Panc1 (cell line): ENCODE measurements at regions not wholly inside any gene's neighbourhood (a gene's known extent, or its start where the extent isn't known, plus 50 kb on each side); places are given as distances from the start of the nearest gene placed in this dataset.

Source experiments
- ATAC-seq: fragments of 200-7000 bp; cut with Tn5 transposase; 2 replicates; pipeline ENCODE4 v1.9.1; 2020; ENCODE audit warnings: mild to moderate bottlenecking, moderate library complexity
- BruUV-seq: library from RNA; stranded (reverse); fragments of 400-500 nt; replicated peaks from 2 replicates; lab custom pipeline; 2021; lab: Mats Ljungman, UMichigan
- CTCF ChIA-PET: fragments of 300-600 bp; sonication (Branson Sonifier 250); formaldehyde crosslinking; loops from one replicate; lab custom pipeline; 2022; ENCODE audit warnings: antibody characterized with exemption; lab: Charles Lee
- POLR2A ChIA-PET: fragments of 300-600 bp; sonication (Branson Sonifier 250); formaldehyde crosslinking; loops from one replicate; lab custom pipeline; 2022; ENCODE audit warnings: antibody characterized with exemption; lab: Charles Lee
- DNase-seq: peaks from one replicate; pipeline ENCODE4 v3.0.0-alpha.2; 2010; ENCODE audit warnings: low read depth, low spot score
- H3K27ac ChIP-seq: 2 replicates; pipeline ENCODE4 v1.5.1; 2011; ENCODE audit warnings: mild to moderate bottlenecking, low read length, inconsistent platforms
- H3K27me3 ChIP-seq: fragments of 200-500 bp; sonication (Bioruptor generic); 2 replicates; pipeline ENCODE4 v1.6.0; 2014; ENCODE audit warnings: low read length, inconsistent platforms; ENCODE audit not compliant: control insufficient read depth, insufficient read depth
- H3K36me3 ChIP-seq: fragments of 200-500 bp; sonication (Bioruptor generic); 2 replicates; pipeline ENCODE4 v1.5.1; 2014; ENCODE audit warnings: inconsistent platforms, mild to moderate bottlenecking, low read length, moderate library complexity; ENCODE audit not compliant: control insufficient read depth, insufficient read depth
- H3K4me1 ChIP-seq: 2 replicates; pipeline ENCODE4 v1.5.1; 2011; ENCODE audit warnings: inconsistent platforms, mild to moderate bottlenecking, low read length, moderate library complexity; ENCODE audit not compliant: control insufficient read depth, insufficient read depth
- H3K4me3 ChIP-seq, 2 experiments: 2 replicates each; pipeline ENCODE4 v1.5.1; 2011 to 2012; ENCODE audit warnings: low read depth in 2 of 2, low read length in 2 of 2, mild to moderate bottlenecking in 2 of 2, inconsistent platforms in 1 of 2, moderate library complexity in 1 of 2
- H3K9me3 ChIP-seq: fragments of 200-500 bp; sonication (Bioruptor generic); 2 replicates; pipeline ENCODE4 v1.5.1; 2014; ENCODE audit warnings: low read depth, mild to moderate bottlenecking, inconsistent platforms, low read length, moderate library complexity; ENCODE audit not compliant: control insufficient read depth, insufficient read depth
- POLR2AphosphoS5 ChIP-seq: IDR thresholded peaks from 2 replicates; pipeline ENCODE4 v1.6.1; 2012; ENCODE audit warnings: mild to moderate bottlenecking, low read depth, low read length, moderate library complexity
- SIN3A ChIP-seq: IDR thresholded peaks from 2 replicates; pipeline ENCODE4 v1.6.1; 2012; ENCODE audit warnings: low read depth, mild to moderate bottlenecking, low read length, moderate library complexity, borderline replicate concordance; ENCODE audit not compliant: insufficient read depth
- TCF7L2 ChIP-seq: IDR thresholded peaks from 2 replicates; pipeline ENCODE4 v1.6.1; 2011; ENCODE audit warnings: mild to moderate bottlenecking, low read depth, low read length, inconsistent platforms
- in situ Hi-C: cut with HindIII; loops from 2 replicates; pipeline ENCODE4 v1.10.0; 2016; ENCODE audit warnings: low sequenced_read_pairs, low pct_unique_long_range_greater_than_20kb
- intact Hi-C: fragments of 100-400 bp; cut with micrococcal nuclease; formaldehyde crosslinking; loops from one replicate; pipeline ENCODE4 v1.10.0; 2022; ENCODE audit not compliant: unreplicated experiment
- TF ChIP-seq, protein P1 (sequence below): fragments of 450-650 bp; IDR thresholded peaks from 2 replicates; pipeline ENCODE4 v1.5.1; 2017; ENCODE audit warnings: mild to moderate bottlenecking
- TF ChIP-seq, protein P2 (sequence below), 2 experiments: IDR thresholded peaks; 2 replicates each; pipeline ENCODE4 v1.6.1; 2011 to 2012; ENCODE audit warnings: low read depth in 2 of 2, control low read depth in 1 of 2, low read length in 1 of 2, mild to moderate bottlenecking in 1 of 2, moderate library complexity in 1 of 2; ENCODE audit not compliant: insufficient read depth in 1 of 2

DNA sequence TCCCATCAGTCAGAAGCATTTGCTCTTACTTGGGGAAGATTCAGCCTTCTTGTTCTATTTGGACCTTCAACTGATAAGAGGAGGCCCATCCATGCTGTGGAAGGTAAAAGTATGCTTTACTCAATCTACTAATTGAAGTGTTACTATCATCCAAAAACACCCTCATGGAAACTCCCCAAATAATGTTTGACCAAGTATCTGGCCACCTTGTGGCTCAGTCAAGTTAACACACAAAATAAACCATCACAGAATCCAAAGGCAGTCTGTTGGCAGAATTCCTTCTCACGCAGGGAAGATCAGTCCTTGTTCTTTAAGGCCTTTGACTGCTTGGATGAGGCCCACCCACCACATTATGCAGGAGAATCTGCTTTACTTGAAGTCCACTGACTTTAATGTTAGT, 531.2 kb upstream of the SMIM21 start:
- no peak overlapping the region for H3K27ac ChIP-seq
- H3K9me3 ChIP-seq, result no peaks in the 10 kb centered on the region
- DNase-seq, result no peak
- TF ChIP-seq, protein P1, sequence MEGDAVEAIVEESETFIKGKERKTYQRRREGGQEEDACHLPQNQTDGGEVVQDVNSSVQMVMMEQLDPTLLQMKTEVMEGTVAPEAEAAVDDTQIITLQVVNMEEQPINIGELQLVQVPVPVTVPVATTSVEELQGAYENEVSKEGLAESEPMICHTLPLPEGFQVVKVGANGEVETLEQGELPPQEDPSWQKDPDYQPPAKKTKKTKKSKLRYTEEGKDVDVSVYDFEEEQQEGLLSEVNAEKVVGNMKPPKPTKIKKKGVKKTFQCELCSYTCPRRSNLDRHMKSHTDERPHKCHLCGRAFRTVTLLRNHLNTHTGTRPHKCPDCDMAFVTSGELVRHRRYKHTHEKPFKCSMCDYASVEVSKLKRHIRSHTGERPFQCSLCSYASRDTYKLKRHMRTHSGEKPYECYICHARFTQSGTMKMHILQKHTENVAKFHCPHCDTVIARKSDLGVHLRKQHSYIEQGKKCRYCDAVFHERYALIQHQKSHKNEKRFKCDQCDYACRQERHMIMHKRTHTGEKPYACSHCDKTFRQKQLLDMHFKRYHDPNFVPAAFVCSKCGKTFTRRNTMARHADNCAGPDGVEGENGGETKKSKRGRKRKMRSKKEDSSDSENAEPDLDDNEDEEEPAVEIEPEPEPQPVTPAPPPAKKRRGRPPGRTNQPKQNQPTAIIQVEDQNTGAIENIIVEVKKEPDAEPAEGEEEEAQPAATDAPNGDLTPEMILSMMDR, result peak; percentile 27; the same call in 1 of the 2 replicates
- TF ChIP-seq SIN3A (no peak), TCF7L2 (no peak), POLR2AphosphoS5 (no peak)
- TF ChIP-seq, protein P2, sequence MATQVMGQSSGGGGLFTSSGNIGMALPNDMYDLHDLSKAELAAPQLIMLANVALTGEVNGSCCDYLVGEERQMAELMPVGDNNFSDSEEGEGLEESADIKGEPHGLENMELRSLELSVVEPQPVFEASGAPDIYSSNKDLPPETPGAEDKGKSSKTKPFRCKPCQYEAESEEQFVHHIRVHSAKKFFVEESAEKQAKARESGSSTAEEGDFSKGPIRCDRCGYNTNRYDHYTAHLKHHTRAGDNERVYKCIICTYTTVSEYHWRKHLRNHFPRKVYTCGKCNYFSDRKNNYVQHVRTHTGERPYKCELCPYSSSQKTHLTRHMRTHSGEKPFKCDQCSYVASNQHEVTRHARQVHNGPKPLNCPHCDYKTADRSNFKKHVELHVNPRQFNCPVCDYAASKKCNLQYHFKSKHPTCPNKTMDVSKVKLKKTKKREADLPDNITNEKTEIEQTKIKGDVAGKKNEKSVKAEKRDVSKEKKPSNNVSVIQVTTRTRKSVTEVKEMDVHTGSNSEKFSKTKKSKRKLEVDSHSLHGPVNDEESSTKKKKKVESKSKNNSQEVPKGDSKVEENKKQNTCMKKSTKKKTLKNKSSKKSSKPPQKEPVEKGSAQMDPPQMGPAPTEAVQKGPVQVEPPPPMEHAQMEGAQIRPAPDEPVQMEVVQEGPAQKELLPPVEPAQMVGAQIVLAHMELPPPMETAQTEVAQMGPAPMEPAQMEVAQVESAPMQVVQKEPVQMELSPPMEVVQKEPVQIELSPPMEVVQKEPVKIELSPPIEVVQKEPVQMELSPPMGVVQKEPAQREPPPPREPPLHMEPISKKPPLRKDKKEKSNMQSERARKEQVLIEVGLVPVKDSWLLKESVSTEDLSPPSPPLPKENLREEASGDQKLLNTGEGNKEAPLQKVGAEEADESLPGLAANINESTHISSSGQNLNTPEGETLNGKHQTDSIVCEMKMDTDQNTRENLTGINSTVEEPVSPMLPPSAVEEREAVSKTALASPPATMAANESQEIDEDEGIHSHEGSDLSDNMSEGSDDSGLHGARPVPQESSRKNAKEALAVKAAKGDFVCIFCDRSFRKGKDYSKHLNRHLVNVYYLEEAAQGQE (IDR thresholded peaks at IDR 0.05; ENCODE audit: insufficient read depth in 1 of 2, low read depth in 2 of 2, low read length in 1 of 2), result no peak
- H3K27me3 ChIP-seq, result no peaks in the 10 kb centered on the region
- H3K36me3 ChIP-seq, result no peaks in the 10 kb centered on the region
- no peak for ATAC-seq
- BruUV-seq, result no TSS peak
- no peaks in the 10 kb centered on the region for H3K4me1 ChIP-seq
- in situ Hi-C loops, result no loop called here
- no peak overlapping the region for H3K4me3 ChIP-seq
- ChIA-PET CTCF (no interaction called here), POLR2A (no interaction called here)
- intact Hi-C loops, result no loop called here

DNA sequence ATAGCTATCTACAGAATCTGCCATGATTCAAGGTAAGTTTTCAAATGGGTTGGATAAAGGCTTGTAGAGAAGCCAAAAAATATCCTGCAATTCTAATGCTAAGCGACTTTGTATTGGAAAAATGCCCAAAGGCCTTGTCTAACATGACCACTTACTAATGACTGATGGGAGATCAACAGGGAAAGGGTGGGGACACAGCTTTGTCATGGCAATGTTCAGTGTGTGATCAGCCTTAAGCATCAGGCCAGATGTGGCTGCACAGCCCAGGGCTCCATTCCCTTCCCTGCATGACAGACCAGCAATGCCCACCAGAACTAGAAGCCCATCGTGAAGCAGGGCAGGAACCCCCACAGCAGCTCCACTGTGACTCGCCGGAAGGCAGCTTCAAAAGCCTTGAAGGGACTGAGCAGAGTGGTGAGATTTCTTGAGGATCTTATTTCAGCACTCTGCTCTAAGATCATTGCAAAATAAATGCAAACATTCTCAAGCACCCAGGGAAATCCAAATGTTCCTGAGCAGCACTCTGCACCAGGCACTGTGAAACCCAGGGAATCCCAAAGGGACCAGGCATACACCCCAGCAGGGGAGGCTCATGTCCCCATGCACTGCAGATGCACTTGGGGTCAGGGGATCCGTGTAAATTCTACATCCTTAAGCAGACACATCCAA, 517.9 kb upstream of the SMIM21 start:
- POLR2A ChIA-PET, result no interaction called here
- intact Hi-C loops (no loop called here), in situ Hi-C loops (no loop called here)
- CTCF ChIA-PET, result interaction anchor here (0.5 kb wide), 1 partner anchor 1091 kb away, joined by 3 read pairs; no protein-coding TSS in a partner anchor
- H3K27ac ChIP-seq, result no peak overlapping the region
- H3K27me3 ChIP-seq, result no peaks in the 10 kb centered on the region
- BruUV-seq, result no TSS peak
- H3K4me3 ChIP-seq, result no peak overlapping the region
- no peaks in the 10 kb centered on the region for H3K36me3 ChIP-seq
- no peaks in the 10 kb centered on the region for H3K4me1 ChIP-seq
- peaks cover 11% of the 10 kb centered on the region for H3K9me3 ChIP-seq
- TF ChIP-seq TCF7L2 (no peak), POLR2AphosphoS5 (no peak), SIN3A (no peak)
- TF ChIP-seq, protein P2 (IDR thresholded peaks at IDR 0.05; ENCODE audit: insufficient read depth in 1 of 2, low read depth in 2 of 2, low read length in 1 of 2), result no peak
- TF ChIP-seq, protein P1, result no peak
- no peak for ATAC-seq
- no peak for DNase-seq
